GM12878 (cell line): ENCODE measurements at regions not wholly inside any gene's neighbourhood (a gene's known extent, or its start where the extent isn't known, plus 50 kb on each side); places are given as distances from the start of the nearest gene placed in this dataset.

ENCODE experiments used
- ATAC-seq: fragments of 200-7000 bp; cut with Tn5 transposase; 3 replicates; pipeline ENCODE4 v1.9.1; 2020; ENCODE audit warnings: mild to moderate bottlenecking, moderate library complexity
- BruUV-seq: library from RNA; stranded (reverse); fragments of 400-500 nt; replicated peaks from 2 replicates; lab custom pipeline; 2021; lab: Mats Ljungman, UMichigan
- CTCF ChIA-PET: fragments of 300-600 bp; sonication (Branson Sonifier 250); formaldehyde crosslinking; extraction: SDS; loops from one replicate; lab custom pipeline; 2021; ENCODE audit warnings: inconsistent platforms; lab: Yijun Ruan, JAX
- POLR2A ChIA-PET: fragments of 350-600 bp; formaldehyde crosslinking; extraction: SDS; loops from one replicate; lab custom pipeline; 2021; ENCODE audit warnings: inconsistent platforms; lab: Charles Lee
- RAD21 ChIA-PET: fragments of 300-600 bp; sonication (Branson Sonifier 250); formaldehyde crosslinking; loops from one replicate; lab custom pipeline; 2023; ENCODE audit warnings: antibody characterized with exemption; ENCODE audit not compliant: unreplicated experiment; lab: Charles Lee
- SMC1A ChIA-PET: fragments of 300-600 bp; sonication (Branson Sonifier 250); formaldehyde crosslinking; loops from one replicate; lab custom pipeline; 2023; ENCODE audit not compliant: unreplicated experiment, uncharacterized antibody; lab: Charles Lee
- DNase-seq: peaks from one replicate; pipeline ENCODE4 v3.0.0-alpha.2; 2011; ENCODE audit warnings: low read depth, low spot score
- FAIRE-seq: peaks from 3 replicates; lab custom pipeline; 2011; peaks lifted over from hg19 to GRCh38; lab: Jason Lieb, UNC
- H2AFZ ChIP-seq: 2 replicates; pipeline ENCODE4 v1.6.0; 2011; ENCODE audit warnings: low read depth, low read length, control low read depth; ENCODE audit not compliant: control insufficient read depth
- H3K27ac ChIP-seq: 2 replicates; pipeline ENCODE4 v1.5.1; 2011; ENCODE audit warnings: control low read depth; ENCODE audit not compliant: control insufficient read depth, insufficient read depth
- H3K27me3 ChIP-seq, 2 experiments: replicated peaks in 1 of 2; 2 replicates each; pipeline versions ENCODE4 v1.6.0 to v1.6.1; 2011; ENCODE audit warnings: low read length in 1 of 2; ENCODE audit not compliant: control insufficient read depth in 2 of 2, insufficient read depth in 2 of 2
- H3K36me3 ChIP-seq, 2 experiments: 2 replicates each; pipeline ENCODE4 v1.5.1; 2011; ENCODE audit warnings: low read length in 1 of 2; ENCODE audit not compliant: control insufficient read depth in 2 of 2, insufficient read depth in 2 of 2
- H3K4me1 ChIP-seq: 2 replicates; pipeline ENCODE4 v1.6.1; 2011; ENCODE audit warnings: mild to moderate bottlenecking, low read length, moderate library complexity, mixed read lengths; ENCODE audit not compliant: control insufficient read depth, insufficient read depth
- H3K4me2 ChIP-seq: 2 replicates; pipeline ENCODE4 v1.6.0; 2011; ENCODE audit warnings: control low read depth; ENCODE audit not compliant: control insufficient read depth, insufficient read depth
- H3K4me3 ChIP-seq: fragments of 200-600 bp; sonication (generic); 2 replicates; pipeline ENCODE4 v1.5.1; 2016
- H3K79me2 ChIP-seq: 2 replicates; pipeline ENCODE4 v1.6.0; 2011; ENCODE audit warnings: low read length; ENCODE audit not compliant: control insufficient read depth, insufficient read depth
- H3K9ac ChIP-seq: 2 replicates; pipeline ENCODE4 v1.8.0; 2011; ENCODE audit warnings: low read length, control low read depth, mixed read lengths; ENCODE audit not compliant: control insufficient read depth, insufficient read depth
- H3K9me3 ChIP-seq: replicated peaks from 3 replicates; pipeline ENCODE4 v1.5.1; 2011; ENCODE audit warnings: mild to moderate bottlenecking, low read length; ENCODE audit not compliant: control insufficient read depth, insufficient read depth
- H4K20me1 ChIP-seq: 2 replicates; pipeline ENCODE4 v1.6.0; 2011; ENCODE audit not compliant: control insufficient read depth, insufficient read depth
- ATF7 ChIP-seq: fragments of 450-650 bp; IDR thresholded peaks from 2 replicates; pipeline ENCODE4 v1.6.1; 2016; ENCODE audit warnings: low read depth, mild to moderate bottlenecking
- DPF2 ChIP-seq: fragments of 450-650 bp; IDR thresholded peaks from 2 replicates; pipeline ENCODE4 v1.6.1; 2017; ENCODE audit warnings: mild to moderate bottlenecking
- JUND ChIP-seq: IDR thresholded peaks from 2 replicates; pipeline ENCODE4 v1.6.1; 2012; ENCODE audit warnings: low read depth, mild to moderate bottlenecking, low read length, improper control_type of control experiment, moderate library complexity
- KAT2A ChIP-seq: conservative IDR thresholded peaks from 2 replicates; pipeline ENCODE4 v1.6.1; 2011; ENCODE audit warnings: low read depth, low read length; ENCODE audit not compliant: control insufficient read depth
- MYB ChIP-seq: fragments of 150-350 bp; IDR thresholded peaks from 2 replicates; pipeline ENCODE4 v1.6.1; 2014; ENCODE audit warnings: mild to moderate bottlenecking, low read depth, low read length, borderline replicate concordance
- NFYA ChIP-seq: IDR thresholded peaks from 2 replicates; pipeline ENCODE4 v1.6.1; 2011; ENCODE audit warnings: low read depth, mild to moderate bottlenecking, low read length, improper control_type of control experiment, borderline replicate concordance
- NR2C1 ChIP-seq: fragments of 450-650 bp; IDR thresholded peaks from 2 replicates; pipeline ENCODE4 v1.6.1; 2017; ENCODE audit warnings: antibody characterized with exemption, mild to moderate bottlenecking, moderate library complexity
- PAX8 ChIP-seq: fragments of 450-650 bp; IDR thresholded peaks from 2 replicates; pipeline ENCODE4 v1.6.1; 2017; ENCODE audit warnings: mild to moderate bottlenecking, moderate library complexity
- SPI1 ChIP-seq: IDR thresholded peaks from 2 replicates; pipeline ENCODE4 v1.6.1; 2011; ENCODE audit warnings: low read depth, mild to moderate bottlenecking, low read length, moderate library complexity, borderline replicate concordance; ENCODE audit not compliant: insufficient read depth
- TCF3 ChIP-seq: IDR thresholded peaks from 2 replicates; pipeline ENCODE4 v1.6.1; 2012; ENCODE audit warnings: low read depth, mild to moderate bottlenecking, low read length, borderline replicate concordance; ENCODE audit not compliant: insufficient read depth
- WRNIP1 ChIP-seq: IDR thresholded peaks from 2 replicates; pipeline ENCODE4 v1.6.1; 2011; ENCODE audit warnings: low read depth, low read length, improper control_type of control experiment, borderline replicate concordance
- ZBED1 ChIP-seq: IDR thresholded peaks from 2 replicates; pipeline ENCODE4 v1.6.1; 2016; ENCODE audit warnings: borderline replicate concordance
- ZNF207 ChIP-seq: fragments of 450-650 bp; IDR thresholded peaks from 2 replicates; pipeline ENCODE4 v1.6.1; 2014; ENCODE audit warnings: antibody characterized with exemption, mild to moderate bottlenecking, borderline replicate concordance
- ZNF622 ChIP-seq: fragments of 450-650 bp; IDR thresholded peaks from 2 replicates; pipeline ENCODE4 v1.6.1; 2017; ENCODE audit warnings: mild to moderate bottlenecking, inconsistent platforms
- ZSCAN29 ChIP-seq: fragments of 450-650 bp; IDR thresholded peaks from 2 replicates; pipeline ENCODE4 v1.6.1; 2017; ENCODE audit warnings: mild to moderate bottlenecking, moderate library complexity
- WGBS: methylation state at CpG from one replicate; pipeline ENCODE4 v1.1.6; 2016; ENCODE audit warnings: low lambda C conversion rate; ENCODE audit not compliant: insufficient replicate concordance, insufficient coverage; ENCODE audit errors: missing lambda C conversion rate; 5-methylcytosine and 5-hydroxymethylcytosine counted together
- in situ Hi-C: fragments of 300-500 bp; cut with MboI; formaldehyde crosslinking; loops from 9 replicates; pipeline ENCODE4 v1.14.3; 2018; ENCODE audit warnings: mixed read lengths
- intact Hi-C: fragments of 100-400 bp; cut with micrococcal nuclease; formaldehyde crosslinking; loops from one replicate; pipeline ENCODE4 v1.14.2; 2022; ENCODE audit not compliant: unreplicated experiment
- TF ChIP-seq, protein P1 (sequence below): fragments of 450-650 bp; IDR thresholded peaks from 2 replicates; pipeline ENCODE4 v1.6.1; 2016; ENCODE audit warnings: mild to moderate bottlenecking
- TF ChIP-seq, protein P2 (sequence below): fragments of 450-650 bp; formaldehyde crosslinking; IDR thresholded peaks from 2 replicates; pipeline ENCODE4 v1.4.0; 2020; ENCODE audit warnings: mild to moderate bottlenecking, moderate library complexity

DNA sequence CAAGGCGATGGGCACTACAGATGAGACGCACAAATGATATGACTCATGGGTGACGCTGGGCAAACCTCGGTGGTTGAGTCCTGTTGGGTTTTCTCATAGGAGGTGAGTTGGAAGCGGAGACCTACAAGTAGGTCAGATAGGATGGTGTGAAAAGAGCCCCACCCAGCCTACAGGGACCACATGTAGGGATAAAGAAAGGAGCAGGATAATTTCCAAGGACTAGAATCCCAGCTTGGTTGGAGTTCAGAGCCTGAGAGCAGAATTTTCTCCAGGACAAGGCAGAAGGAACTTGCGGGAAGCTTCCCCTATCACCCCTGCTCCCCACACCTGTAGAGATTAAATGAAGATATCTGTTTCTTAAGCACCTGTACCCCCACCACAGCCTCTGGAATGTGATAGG is 489.7 kb upstream of the CDH4 start:
- 44% methylated on average over 6 of the region's 6 CpGs for WGBS
- ChIA-PET CTCF (no interaction called here), POLR2A (no interaction called here), RAD21 (no interaction called here)
- H3K9ac ChIP-seq = no peak overlapping the region
- H3K79me2 ChIP-seq = no peaks in the 10 kb centered on the region
- H3K27me3 ChIP-seq = no peaks in the 10 kb centered on the region
- no TSS peak for BruUV-seq
- H3K9me3 ChIP-seq = no peaks in the 10 kb centered on the region; the same call in 2 of the 3 replicates
- ATAC-seq = no peak
- H4K20me1 ChIP-seq = no peaks in the 10 kb centered on the region
- no peak for DNase-seq
- no peak overlapping the region for H3K4me2 ChIP-seq
- no peaks in the 10 kb centered on the region for H3K4me1 ChIP-seq
- no peak overlapping the region for H2AFZ ChIP-seq
- H3K4me3 ChIP-seq = no peak overlapping the region
- in situ Hi-C loops = loop anchor here (10.0 kb wide), 1 partner anchor 58 kb away; no protein-coding TSS in a partner anchor
- H3K27ac ChIP-seq = no peak overlapping the region
- FAIRE-seq = no peak
- intact Hi-C loops = no loop called here
- H3K36me3 ChIP-seq = no peaks in the 10 kb centered on the region
- TF ChIP-seq, protein P1, sequence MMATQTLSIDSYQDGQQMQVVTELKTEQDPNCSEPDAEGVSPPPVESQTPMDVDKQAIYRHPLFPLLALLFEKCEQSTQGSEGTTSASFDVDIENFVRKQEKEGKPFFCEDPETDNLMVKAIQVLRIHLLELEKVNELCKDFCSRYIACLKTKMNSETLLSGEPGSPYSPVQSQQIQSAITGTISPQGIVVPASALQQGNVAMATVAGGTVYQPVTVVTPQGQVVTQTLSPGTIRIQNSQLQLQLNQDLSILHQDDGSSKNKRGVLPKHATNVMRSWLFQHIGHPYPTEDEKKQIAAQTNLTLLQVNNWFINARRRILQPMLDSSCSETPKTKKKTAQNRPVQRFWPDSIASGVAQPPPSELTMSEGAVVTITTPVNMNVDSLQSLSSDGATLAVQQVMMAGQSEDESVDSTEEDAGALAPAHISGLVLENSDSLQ = no peak
- TF ChIP-seq ZNF622 (no peak), KAT2A (no peak), TCF3 (no peak), WRNIP1 (no peak), DPF2 (no peak), ZSCAN29 (no peak), ZBED1 (no peak), ATF7 (no peak), JUND (no peak), MYB (no peak), NR2C1 (no peak), NFYA (no peak), ZNF207 (no peak), SPI1 (no peak), PAX8 (no peak)
- TF ChIP-seq, protein P2, sequence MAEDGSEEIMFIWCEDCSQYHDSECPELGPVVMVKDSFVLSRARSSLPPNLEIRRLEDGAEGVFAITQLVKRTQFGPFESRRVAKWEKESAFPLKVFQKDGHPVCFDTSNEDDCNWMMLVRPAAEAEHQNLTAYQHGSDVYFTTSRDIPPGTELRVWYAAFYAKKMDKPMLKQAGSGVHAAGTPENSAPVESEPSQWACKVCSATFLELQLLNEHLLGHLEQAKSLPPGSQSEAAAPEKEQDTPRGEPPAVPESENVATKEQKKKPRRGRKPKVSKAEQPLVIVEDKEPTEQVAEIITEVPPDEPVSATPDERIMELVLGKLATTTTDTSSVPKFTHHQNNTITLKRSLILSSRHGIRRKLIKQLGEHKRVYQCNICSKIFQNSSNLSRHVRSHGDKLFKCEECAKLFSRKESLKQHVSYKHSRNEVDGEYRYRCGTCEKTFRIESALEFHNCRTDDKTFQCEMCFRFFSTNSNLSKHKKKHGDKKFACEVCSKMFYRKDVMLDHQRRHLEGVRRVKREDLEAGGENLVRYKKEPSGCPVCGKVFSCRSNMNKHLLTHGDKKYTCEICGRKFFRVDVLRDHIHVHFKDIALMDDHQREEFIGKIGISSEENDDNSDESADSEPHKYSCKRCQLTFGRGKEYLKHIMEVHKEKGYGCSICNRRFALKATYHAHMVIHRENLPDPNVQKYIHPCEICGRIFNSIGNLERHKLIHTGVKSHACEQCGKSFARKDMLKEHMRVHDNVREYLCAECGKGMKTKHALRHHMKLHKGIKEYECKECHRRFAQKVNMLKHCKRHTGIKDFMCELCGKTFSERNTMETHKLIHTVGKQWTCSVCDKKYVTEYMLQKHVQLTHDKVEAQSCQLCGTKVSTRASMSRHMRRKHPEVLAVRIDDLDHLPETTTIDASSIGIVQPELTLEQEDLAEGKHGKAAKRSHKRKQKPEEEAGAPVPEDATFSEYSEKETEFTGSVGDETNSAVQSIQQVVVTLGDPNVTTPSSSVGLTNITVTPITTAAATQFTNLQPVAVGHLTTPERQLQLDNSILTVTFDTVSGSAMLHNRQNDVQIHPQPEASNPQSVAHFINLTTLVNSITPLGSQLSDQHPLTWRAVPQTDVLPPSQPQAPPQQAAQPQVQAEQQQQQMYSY (CRISPR knock-in tag) = no peak
- TF ChIP-seq, all 136 proteins: peak for 0
- SMC1A ChIA-PET = no interaction called here
